HG02885 (cell line): ENCODE measurements at regions not wholly inside any gene's neighbourhood (a gene's known extent, or its start where the extent isn't known, plus 50 kb on each side); places are given as distances from the start of the nearest gene placed in this dataset.
"Not testable (repeated sequence)": the region's sequence is repeated elsewhere in the genome, so short reads cannot be mapped to it uniquely, and the experiment has no call there.

Source experiments
- ATAC-seq: cut with Tn5 transposase; IDR thresholded peaks from one replicate; pipeline ENCODE4 v1.9.1; 2021; ENCODE audit warnings: mild to moderate bottlenecking; ENCODE audit not compliant: unreplicated experiment, poor library complexity

GRCh38 chr21:28078126-28078525 lies 914.6 kb downstream of the LTN1 start:
- no peak for ATAC-seq

DNA sequence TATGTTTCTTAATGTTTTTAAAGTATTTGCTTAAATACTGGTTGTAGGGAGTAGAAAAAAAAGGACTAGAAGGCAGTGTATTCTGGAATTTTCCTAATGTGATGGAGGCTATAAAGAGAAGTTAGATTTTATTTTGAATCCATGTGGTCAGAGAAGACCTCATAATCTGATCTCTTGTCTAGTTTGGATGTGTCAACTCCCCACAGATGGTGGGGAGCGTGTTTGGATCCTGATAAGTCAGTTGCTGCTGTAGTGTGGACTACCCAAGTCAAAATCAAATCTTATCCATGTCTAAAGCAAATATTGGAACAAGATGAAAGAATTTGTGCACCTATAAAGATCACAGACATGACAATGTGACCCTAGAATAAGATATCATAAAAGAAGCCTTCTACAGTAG lies 918.0 kb downstream of the LTN1 start:
- no peak for ATAC-seq

GRCh38 chr21:28072601-28073000 lies 920.1 kb downstream of the LTN1 start:
- no peak for ATAC-seq

- no peak for ATAC-seq
These were observed 923.2 kb downstream of the LTN1 start for GRCh38 chr21:28069450-28069923.

GRCh38 chr21:28068455-28069358 lies 924.0 kb downstream of the LTN1 start:
- ATAC-seq = no peak

- ATAC-seq = no peak
These were observed 925.9 kb downstream of the LTN1 start for GRCh38 chr21:28066596-28067387.

DNA sequence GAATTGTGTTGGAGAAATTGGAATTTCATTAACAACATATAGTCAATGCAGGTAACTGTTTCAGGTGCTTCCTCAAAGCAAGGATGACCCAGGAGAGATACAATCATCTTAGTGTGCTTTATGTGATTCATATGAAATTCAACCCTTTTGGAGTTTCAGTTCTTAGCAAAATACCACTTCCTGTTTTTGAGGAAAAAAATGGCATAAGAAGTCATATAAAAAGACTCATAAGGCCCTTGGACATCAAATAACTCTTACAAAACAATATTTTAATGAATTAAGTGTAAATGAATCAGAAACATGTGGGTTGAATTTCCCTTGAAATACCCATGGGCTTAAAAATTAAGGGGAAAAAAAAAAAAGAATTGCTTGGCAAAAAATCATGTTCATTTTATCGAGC lies 926.6 kb downstream of the LTN1 start:
- no peak for ATAC-seq

DNA sequence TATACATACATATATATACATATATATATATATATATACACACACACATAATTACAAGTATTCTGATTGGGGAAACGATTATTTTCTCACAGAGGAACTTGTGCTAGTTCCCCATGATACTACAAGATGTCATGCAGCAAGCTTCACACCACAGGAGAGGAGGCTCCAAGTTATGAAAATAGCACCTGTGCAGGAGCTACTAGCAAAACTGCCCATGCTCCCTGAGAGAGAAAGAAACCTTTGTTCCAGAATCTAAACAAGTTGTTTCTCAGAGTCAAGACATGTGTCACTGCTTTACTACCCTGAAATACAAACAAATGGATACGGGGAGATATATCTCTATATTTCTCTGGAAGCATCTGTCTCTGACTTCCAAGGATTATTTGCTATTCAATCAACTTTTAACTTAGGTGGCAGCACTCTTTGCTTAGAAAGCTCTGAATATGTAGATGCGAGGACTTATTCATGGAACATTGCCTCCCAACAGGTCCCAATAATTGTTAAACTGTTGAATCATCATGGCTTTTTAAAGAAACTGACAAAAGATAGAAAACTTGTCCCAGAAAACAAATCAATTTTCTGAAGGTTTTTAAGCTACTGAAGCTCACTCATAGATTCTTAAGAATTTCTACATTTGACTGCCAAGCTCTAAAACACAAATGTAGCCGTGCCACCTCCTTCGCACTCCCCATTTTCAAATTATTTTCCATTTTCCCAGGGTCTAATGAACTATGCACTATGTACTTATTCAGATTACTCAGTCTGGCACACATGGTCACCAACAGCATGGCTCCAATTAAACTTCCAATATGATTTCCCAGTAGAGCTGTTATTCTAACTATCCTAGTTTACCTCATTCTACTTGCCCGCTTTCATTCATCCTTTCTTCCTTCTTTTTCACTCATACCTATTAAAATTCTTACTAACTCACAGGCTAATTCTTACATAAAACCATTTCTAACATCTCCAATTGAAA lies 929.1 kb downstream of the LTN1 start:
- ATAC-seq = no peak

GRCh38 chr21:28052956-28053355 lies 939.7 kb downstream of the LTN1 start:
- ATAC-seq = not testable (repeated sequence)

DNA sequence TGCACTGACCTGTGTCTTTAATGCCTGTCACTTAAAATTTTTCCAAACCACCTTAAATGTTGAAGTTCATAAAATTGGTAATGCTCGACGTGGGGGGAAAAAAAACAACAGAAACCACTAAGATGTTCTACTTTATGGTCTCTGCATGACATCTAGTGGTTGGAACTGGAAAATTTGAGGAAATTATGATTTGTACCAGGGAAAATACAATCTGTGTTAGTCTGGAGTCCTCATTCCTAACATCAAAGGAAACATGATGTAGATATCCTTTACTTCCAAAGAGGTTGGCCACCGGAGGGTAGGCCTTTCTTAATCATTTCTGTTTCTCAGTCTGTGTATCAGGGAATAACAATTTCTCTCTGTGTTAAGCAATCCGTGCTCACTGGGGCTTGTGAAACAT lies 941.0 kb downstream of the LTN1 start:
- not testable (repeated sequence) for ATAC-seq

DNA sequence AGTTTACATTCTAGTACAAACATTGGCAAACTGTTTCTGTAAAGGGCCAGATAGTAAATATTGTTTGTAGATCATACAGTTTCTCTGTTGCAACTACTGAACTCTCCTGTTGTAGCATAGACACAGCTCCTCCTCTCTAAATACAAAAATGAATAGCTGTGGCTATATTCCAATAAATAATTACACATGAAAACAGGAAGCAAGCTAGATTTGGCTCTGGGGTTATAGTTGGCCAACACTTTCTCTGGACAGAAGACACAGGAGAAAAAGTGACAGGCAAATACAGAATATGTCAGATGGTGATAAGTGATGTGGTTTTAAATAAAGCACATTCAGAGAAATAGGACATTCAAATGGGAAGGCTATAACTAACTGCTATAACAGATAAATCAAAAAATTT lies 957.0 kb downstream of the LTN1 start:
- ATAC-seq = not testable (repeated sequence)

DNA sequence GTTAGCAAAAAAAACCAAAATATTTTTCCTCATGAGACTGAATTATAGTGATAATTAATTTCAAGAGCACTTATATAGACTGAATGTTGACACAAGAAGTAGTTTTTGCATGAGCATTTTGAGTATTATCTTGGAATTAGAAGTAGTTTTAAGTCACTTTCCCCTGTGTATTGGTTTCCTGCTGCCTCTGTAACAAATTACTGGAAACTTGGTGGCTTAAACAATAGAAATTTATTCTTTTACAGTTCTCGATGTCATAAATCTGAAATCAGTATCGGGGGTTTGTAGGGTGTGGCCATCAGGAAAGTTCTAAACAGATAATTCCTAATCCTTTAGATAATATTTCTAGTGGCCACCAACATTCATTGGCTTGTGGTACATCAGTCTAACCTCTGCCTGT lies 957.8 kb downstream of the LTN1 start:
- not testable (repeated sequence) for ATAC-seq

GRCh38 chr21:28034334-28034733 lies 958.3 kb downstream of the LTN1 start:
- ATAC-seq = not testable (repeated sequence)

DNA sequence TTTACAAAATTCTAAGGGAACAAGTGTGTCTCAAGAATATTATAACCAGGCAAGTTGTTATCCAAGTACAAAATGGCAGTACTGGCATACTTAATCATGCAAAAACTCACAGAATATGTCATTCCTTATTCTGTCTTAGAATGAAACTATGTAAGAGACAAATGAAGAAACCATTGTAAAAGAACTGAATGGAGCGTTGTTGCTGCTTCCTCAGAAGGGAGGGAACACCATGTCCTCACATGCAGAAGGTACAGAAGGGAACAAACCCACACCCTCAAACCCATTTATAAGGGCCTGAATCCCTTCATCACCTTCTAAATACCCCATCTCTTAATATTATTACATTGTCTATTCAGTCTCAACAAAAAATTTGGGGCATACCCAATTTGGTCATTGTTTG lies 960.0 kb downstream of the LTN1 start:
- not testable (repeated sequence) for ATAC-seq

DNA sequence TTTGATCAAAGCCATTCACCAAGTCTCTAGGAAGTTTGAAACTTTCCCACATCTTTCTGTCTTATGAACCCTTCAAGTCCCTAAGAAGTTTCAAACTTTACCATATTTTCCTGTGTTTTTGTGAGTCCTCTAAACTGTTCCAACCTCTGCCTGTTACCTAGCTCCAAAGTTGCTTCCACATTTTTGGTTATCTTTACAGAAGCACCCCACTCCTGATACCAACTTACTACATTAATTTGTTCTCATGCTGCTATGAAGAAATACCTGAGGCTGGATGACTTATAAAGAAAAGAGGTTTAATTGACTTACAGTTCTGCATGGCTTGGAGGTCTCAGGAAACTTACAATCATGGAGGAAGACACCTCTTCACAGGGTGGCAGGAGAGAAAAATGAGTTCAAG lies 961.6 kb downstream of the LTN1 start:
- ATAC-seq = not testable (repeated sequence)

GRCh38 chr21:28025111-28025510 lies 967.6 kb downstream of the LTN1 start:
- no peak for ATAC-seq

DNA sequence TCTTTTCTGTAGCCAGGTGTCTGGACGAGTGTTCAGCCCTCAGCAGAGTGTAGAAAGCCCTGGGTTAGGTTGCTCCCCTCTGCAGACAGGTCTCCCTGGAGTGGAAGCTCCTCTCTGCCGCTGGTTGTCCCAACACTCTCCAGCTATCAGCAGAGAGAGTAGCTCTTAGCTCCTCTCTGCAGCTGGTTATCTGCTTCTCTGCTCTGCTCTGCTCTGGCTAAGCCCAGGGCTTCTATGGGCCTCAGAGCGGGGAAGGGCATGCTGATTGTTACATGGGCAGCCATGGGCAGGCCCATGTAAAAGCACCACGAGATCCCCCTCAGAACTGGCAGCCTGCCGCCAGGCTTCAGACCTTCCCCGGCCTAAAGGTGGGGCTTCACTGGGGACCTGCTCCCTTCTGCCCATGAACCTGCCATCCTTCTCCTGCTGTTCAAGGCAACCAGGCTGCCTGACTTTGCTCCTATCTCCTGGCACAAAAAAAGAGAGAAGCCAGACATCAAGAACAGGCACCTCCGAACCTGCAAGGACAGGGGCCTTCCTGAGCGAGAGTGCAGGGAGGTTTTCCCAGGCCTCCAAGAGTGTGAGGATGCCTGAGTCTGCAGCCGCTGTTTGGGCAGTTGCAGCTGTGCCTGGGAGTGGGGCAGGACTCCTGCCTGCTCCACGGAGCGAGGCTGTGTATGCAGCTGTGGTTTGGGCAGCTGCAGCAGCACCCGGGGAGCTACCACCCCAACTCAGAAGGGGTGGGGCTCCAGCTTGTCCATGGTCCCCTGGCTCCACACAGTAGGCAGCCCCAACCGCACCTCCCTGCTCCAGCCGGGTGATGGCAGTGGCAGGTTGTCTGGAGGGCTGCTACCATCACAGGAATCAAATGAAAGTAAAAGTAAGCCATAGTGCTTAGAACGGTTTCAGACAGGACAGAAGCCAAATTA lies 973.7 kb downstream of the LTN1 start:
- ATAC-seq = peak; percentile 56

- ATAC-seq = no peak
These were observed 974.5 kb downstream of the LTN1 start for GRCh38 chr21:28018213-28018612.

- ATAC-seq = no peak
These were observed 976.1 kb downstream of the LTN1 start for GRCh38 chr21:28016571-28016970.
